ENCODE measurements at regions not wholly inside any gene's neighbourhood (a gene's known extent, or its start where the extent isn't known, plus 50 kb on each side); places are given as distances from the start of the nearest gene placed in this dataset.

DNA sequence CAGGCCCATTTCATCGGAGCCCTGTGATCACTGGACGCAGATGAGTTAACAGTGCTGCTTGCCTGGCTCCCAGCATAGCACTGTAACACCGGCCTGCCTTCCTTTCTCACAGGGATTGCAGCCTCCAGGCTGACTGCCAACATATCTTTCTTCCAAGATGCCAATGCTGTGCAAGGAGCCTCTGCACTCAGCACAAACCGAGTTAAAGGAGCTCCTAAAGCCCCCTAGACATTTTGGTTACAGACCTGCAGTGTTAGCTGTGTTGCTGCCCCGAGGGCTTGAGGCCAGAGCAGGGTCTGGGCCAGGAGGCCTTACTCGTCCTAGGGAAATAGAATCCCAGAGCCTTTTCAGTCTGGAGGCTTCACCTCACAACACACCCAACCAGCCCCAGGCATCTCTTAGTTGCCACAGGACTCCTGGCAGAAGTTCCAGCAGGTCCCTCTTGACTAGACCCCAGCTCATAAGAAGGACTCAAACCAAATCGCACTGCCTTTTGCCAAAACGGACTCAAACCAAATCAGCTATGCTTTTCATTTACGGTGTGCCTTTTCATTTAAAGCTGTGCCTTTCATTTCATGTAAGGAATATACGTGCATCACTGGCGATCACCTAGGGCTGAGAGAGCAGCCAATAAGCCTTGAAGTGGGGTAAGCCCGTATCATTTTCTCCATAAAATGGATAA is 58.4 kb upstream of the EML4 start (continued):
- TF ChIP-seq ZNF687 (CRISPR knock-in tag; IDR thresholded peaks at IDR 0.05) (peak; percentile 90), KAT7 (CRISPR knock-in tag; IDR thresholded peaks at IDR 0.05; ENCODE audit: borderline replicate concordance) (peak; percentile 40; the same call in 1 of the 2 replicates), HNF1B (CRISPR knock-in tag; IDR thresholded peaks at IDR 0.05) (0 out of 2 replicates have a peak, but pooled peaks have one; percentile 16), ZNF777 (CRISPR knock-in tag; IDR thresholded peaks at IDR 0.05) (no peak), ZNF546 (CRISPR knock-in tag; conservative IDR thresholded peaks at IDR 0.05) (no peak), ZNF543 (CRISPR knock-in tag; IDR thresholded peaks at IDR 0.05) (peak; percentile 31; the same call in 1 of the 2 replicates), POGZ (CRISPR knock-in tag; IDR thresholded peaks at IDR 0.05) (0 out of 2 replicates have a peak, but pooled peaks have one; percentile 16), LCORL (IDR thresholded peaks at IDR 0.05) (no peak), LCORL (CRISPR knock-in tag; IDR thresholded peaks at IDR 0.05) (peak; percentile 41), TEAD3 (CRISPR knock-in tag; optimal IDR thresholded peaks at IDR 0.05; ENCODE audit: borderline replicate concordance) (peak; percentile 17), ZFP90 (CRISPR knock-in tag; IDR thresholded peaks at IDR 0.05; ENCODE audit: borderline replicate concordance) (0 out of 2 replicates have a peak, but pooled peaks have one; percentile 36), ZNF501 (CRISPR knock-in tag; IDR thresholded peaks at IDR 0.05) (peak; percentile 60), ASH2L (IDR thresholded peaks at IDR 0.05; ENCODE audit: insufficient read length, low read depth, low read length) (peak; percentile 28), CBX5 (CRISPR knock-in tag; IDR thresholded peaks at IDR 0.05; ENCODE audit: borderline replicate concordance) (no peak), BCL6 (CRISPR knock-in tag; IDR thresholded peaks at IDR 0.05) (no peak)
- TF ChIP-seq, protein P1, sequence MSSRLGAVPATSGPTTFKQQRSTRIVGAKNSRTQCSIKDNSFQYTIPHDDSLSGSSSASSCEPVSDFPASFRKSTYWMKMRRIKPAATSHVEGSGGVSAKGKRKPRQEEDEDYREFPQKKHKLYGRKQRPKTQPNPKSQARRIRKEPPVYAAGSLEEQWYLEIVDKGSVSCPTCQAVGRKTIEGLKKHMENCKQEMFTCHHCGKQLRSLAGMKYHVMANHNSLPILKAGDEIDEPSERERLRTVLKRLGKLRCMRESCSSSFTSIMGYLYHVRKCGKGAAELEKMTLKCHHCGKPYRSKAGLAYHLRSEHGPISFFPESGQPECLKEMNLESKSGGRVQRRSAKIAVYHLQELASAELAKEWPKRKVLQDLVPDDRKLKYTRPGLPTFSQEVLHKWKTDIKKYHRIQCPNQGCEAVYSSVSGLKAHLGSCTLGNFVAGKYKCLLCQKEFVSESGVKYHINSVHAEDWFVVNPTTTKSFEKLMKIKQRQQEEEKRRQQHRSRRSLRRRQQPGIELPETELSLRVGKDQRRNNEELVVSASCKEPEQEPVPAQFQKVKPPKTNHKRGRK (CRISPR knock-in tag; IDR thresholded peaks at IDR 0.05): no peak
- TF ChIP-seq, protein P2, sequence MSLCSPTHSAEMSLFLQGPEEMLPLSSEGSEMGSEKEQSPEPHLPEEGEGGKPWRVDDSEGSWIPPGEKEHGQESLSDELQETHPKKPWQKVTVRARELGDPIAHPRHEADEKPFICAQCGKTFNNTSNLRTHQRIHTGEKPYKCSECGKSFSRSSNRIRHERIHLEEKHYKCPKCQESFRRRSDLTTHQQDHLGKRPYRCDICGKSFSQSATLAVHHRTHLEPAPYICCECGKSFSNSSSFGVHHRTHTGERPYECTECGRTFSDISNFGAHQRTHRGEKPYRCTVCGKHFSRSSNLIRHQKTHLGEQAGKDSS (CRISPR knock-in tag; IDR thresholded peaks at IDR 0.05; ENCODE audit: borderline replicate concordance, low read depth): peak; percentile 71
- TF ChIP-seq, protein P3, sequence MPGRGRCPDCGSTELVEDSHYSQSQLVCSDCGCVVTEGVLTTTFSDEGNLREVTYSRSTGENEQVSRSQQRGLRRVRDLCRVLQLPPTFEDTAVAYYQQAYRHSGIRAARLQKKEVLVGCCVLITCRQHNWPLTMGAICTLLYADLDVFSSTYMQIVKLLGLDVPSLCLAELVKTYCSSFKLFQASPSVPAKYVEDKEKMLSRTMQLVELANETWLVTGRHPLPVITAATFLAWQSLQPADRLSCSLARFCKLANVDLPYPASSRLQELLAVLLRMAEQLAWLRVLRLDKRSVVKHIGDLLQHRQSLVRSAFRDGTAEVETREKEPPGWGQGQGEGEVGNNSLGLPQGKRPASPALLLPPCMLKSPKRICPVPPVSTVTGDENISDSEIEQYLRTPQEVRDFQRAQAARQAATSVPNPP (CRISPR knock-in tag; IDR thresholded peaks at IDR 0.05): 0 out of 2 replicates have a peak, but pooled peaks have one; percentile 33

Measured in HepG2 (cell line).